ENCODE measurements at regions not wholly inside any gene's neighbourhood (a gene's known extent, or its start where the extent isn't known, plus 50 kb on each side); places are given as distances from the start of the nearest gene placed in this dataset.

DNA sequence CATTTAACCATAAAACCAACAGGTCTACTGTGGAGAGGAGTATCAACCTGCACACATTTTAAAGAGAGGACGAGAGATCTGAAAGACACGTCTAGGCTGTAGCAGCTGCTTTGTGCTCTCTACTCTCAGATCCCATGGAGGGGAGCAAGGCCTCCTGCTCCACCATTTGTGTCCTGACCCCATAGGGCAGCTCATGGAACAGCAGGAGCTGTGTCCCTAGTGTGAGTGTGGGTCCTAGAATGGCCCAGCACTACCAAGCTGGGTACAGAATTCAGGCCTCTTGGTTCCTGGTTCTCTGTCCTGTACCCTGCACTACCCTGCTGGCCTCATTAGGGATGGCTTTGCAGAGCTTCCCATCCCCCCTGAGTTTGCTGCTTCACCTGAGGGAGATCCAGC is 76.5 kb downstream of the DHCR7 start:
- Histone ChIP-seq H2BK15ac (ENCODE audit: low read depth, low read length) (no peak overlapping the region), H3K79me1 (ENCODE audit: insufficient read depth, low read depth, low read length, poor library complexity, severe bottlenecking) (no peaks in the 10 kb centered on the region), H3K56ac (ENCODE audit: insufficient read length, low read depth, low read length) (no peak overlapping the region), H3K4me2 (ENCODE audit: insufficient read depth, insufficient read length, low read length) (no peak overlapping the region), H2AK5ac (ENCODE audit: insufficient read length, low read length) (no peak overlapping the region), H2BK5ac (ENCODE audit: insufficient read length, low read length) (no peak overlapping the region), H4K5ac (ENCODE audit: insufficient read length, low read depth, low read length) (no peak overlapping the region), H3K4me1 (ENCODE audit: insufficient read depth, low read length) (peaks cover 7% of the 10 kb centered on the region), H3K18ac (ENCODE audit: insufficient read length, low read depth, low read length) (no peak overlapping the region), H3K27ac (ENCODE audit: insufficient read length, low read depth, low read length) (no peak overlapping the region), H2BK120ac (ENCODE audit: low read depth, low read length, poor library complexity, severe bottlenecking) (no peak overlapping the region), H4K91ac (ENCODE audit: insufficient read length, low read depth, low read length) (no peak overlapping the region), H4K8ac (replicated peaks; ENCODE audit: insufficient read length, low read depth, low read length) (no peak overlapping the region), H3K27me3 (ENCODE audit: insufficient read depth, low read length) (no peaks in the 10 kb centered on the region), H4K20me1 (ENCODE audit: control insufficient read depth, insufficient read depth, insufficient read length) (no peaks in the 10 kb centered on the region), H3K4ac (ENCODE audit: low read depth, low read length) (no peak overlapping the region), H3K23me2 (ENCODE audit: insufficient read length, low read depth, low read length, poor library complexity, severe bottlenecking) (no peaks in the 10 kb centered on the region), H3K9me3 (ENCODE audit: control insufficient read depth, low read depth, low read length) (no peaks in the 10 kb centered on the region), H3T11ph (ENCODE audit: low read length) (no peak overlapping the region), H3K9ac (ENCODE audit: extremely low read depth, insufficient read length, low read length) (no peak overlapping the region), H3K79me2 (ENCODE audit: insufficient read depth, low read length) (no peaks in the 10 kb centered on the region), H3K23ac (ENCODE audit: insufficient read length, low read depth, low read length) (no peak overlapping the region), H3K14ac (ENCODE audit: insufficient read depth, low read length) (no peak overlapping the region), H2BK20ac (ENCODE audit: low read depth, low read length, poor library complexity, severe bottlenecking) (no peak overlapping the region), H2AFZ (ENCODE audit: low read length) (no peak overlapping the region), H2BK12ac (ENCODE audit: insufficient read length, low read depth, low read length) (no peak overlapping the region)
- Mint-ChIP-seq H3K4me1 (peaks cover 6 to 14% of the 10 kb centered on the region in 2 experiments), H3K4me3 (no peak overlapping the region), H3K36me3 (ENCODE audit: insufficient read depth in 1 of 3, low read depth in 3 of 3) (peaks cover 0 to 2% (median 0%) of the 10 kb centered on the region in 3 experiments; a peak in 2 of 7 replicates), H3K27me3 (ENCODE audit: low read depth) (peaks cover 17% of the 10 kb centered on the region), H3K27ac (peak overlapping the region in 1 of 3 experiments; percentile 70; a peak in 1 of 7 replicates), H3K9me3 (peaks cover 0 to 6% of the 10 kb centered on the region in 2 experiments; a peak in 2 of 5 replicates)
- TF ChIP-seq, protein P1, sequence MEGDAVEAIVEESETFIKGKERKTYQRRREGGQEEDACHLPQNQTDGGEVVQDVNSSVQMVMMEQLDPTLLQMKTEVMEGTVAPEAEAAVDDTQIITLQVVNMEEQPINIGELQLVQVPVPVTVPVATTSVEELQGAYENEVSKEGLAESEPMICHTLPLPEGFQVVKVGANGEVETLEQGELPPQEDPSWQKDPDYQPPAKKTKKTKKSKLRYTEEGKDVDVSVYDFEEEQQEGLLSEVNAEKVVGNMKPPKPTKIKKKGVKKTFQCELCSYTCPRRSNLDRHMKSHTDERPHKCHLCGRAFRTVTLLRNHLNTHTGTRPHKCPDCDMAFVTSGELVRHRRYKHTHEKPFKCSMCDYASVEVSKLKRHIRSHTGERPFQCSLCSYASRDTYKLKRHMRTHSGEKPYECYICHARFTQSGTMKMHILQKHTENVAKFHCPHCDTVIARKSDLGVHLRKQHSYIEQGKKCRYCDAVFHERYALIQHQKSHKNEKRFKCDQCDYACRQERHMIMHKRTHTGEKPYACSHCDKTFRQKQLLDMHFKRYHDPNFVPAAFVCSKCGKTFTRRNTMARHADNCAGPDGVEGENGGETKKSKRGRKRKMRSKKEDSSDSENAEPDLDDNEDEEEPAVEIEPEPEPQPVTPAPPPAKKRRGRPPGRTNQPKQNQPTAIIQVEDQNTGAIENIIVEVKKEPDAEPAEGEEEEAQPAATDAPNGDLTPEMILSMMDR (conservative IDR thresholded peaks at IDR 0.05): no peak; the same call in 2 of the 3 replicates
- DNase-seq: no peak
- WGBS (ENCODE audit: extremely low coverage, insufficient read length, low lambda C conversion rate): no CpG with 5 or more reads among the region's 2 CpGs

All from H9 (cell line).